ENCODE measurements at regions not wholly inside any gene's neighbourhood (a gene's known extent, or its start where the extent isn't known, plus 50 kb on each side); places are given as distances from the start of the nearest gene placed in this dataset.

DNA sequence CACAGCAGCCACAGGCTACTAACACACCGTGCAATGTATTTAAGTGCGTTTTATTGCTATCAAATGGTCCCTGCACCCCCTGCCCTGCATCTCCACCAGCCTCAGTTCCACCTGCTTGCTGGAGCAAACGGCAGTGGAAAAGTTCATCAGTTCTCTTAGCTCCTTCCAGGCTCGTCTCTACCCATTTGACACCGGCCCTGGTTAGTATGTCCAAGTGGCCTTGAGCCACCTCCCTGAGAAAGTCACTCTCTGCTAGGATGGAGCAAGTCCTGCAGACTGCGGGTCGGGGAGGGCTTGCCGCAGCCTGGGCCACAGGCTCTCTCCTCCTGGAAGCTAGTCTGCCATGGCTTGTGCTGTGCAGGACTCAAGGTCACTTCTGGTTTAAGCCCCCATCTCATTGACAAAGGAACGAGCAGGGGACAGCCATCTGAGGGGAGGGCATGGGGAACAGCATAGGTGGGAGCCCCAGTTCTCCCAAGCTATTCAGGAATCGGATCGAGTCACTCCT is 74.9 kb downstream of the RHOB start:
- DNase-seq (ENCODE audit: unreplicated experiment): no peak
- TF ChIP-seq, protein P1, sequence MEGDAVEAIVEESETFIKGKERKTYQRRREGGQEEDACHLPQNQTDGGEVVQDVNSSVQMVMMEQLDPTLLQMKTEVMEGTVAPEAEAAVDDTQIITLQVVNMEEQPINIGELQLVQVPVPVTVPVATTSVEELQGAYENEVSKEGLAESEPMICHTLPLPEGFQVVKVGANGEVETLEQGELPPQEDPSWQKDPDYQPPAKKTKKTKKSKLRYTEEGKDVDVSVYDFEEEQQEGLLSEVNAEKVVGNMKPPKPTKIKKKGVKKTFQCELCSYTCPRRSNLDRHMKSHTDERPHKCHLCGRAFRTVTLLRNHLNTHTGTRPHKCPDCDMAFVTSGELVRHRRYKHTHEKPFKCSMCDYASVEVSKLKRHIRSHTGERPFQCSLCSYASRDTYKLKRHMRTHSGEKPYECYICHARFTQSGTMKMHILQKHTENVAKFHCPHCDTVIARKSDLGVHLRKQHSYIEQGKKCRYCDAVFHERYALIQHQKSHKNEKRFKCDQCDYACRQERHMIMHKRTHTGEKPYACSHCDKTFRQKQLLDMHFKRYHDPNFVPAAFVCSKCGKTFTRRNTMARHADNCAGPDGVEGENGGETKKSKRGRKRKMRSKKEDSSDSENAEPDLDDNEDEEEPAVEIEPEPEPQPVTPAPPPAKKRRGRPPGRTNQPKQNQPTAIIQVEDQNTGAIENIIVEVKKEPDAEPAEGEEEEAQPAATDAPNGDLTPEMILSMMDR (IDR thresholded peaks at IDR 0.05; ENCODE audit: unreplicated experiment): no peak
- Mint-ChIP-seq H3K27me3 (ENCODE audit: insufficient read depth, unreplicated experiment) (no peaks in the 10 kb centered on the region), H3K9me3 (ENCODE audit: unreplicated experiment) (no peaks in the 10 kb centered on the region), H3K27ac (ENCODE audit: low read depth, unreplicated experiment) (no peak overlapping the region), H3K36me3 (ENCODE audit: insufficient read depth, unreplicated experiment) (no peaks in the 10 kb centered on the region), H3K4me1 (ENCODE audit: insufficient read depth, unreplicated experiment) (peaks cover 13% of the 10 kb centered on the region), H3K4me3 (ENCODE audit: unreplicated experiment) (no peak overlapping the region)
- CTCF ChIA-PET: no interaction called here
- intact Hi-C loops (cut with micrococcal nuclease): no loop called here
- POLR2A ChIA-PET: interaction anchor here (0.8 to 1.0 kb wide), 2 partner anchors 16 to 83 kb away, joined by 3 to 4 read pairs; no protein-coding TSS in a partner anchor
- BruUV-seq (replicated peaks): no TSS peak

DNA sequence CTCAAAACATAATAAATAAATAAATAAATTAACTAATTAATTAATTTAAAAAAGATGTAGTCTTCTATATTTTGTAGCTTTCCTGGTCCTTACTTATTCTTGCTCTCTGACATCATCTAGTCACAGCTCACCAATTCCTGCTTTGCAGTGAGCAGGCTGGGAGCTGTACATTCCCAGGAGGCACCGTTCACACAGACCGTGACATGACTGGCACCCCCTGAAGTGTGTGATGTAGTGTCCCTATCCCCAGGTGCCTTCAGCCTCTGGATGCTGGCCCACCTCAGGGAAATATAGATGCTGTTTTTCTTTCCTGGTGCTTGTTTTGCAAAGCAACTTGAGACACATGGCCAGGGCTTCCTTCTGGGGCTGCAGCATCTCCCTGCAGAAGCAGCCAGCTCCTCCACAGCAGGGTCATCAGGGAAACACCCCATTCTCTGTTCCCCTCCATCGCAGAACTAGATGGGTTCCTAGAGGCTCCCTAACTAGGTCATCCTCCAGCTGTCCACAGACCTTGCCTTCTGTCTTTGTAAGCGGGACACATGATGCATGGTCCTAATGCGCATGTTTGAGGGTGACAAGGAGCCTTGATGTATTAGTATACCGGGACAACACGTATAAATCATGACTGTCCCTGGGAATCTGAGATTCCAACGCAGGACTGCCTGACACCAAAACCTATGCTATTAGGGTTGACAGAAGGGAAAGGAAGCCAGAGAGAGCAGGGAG is 76.4 kb downstream of the RHOB start:
- TF ChIP-seq, protein P1 (IDR thresholded peaks at IDR 0.05; ENCODE audit: unreplicated experiment): no peak
- no peaks in the 10 kb centered on the region for H3K27me3 Mint-ChIP-seq (ENCODE audit: insufficient read depth, unreplicated experiment)
- ChIA-PET CTCF (interaction anchor here (0.6 to 2.2 kb wide), 2 partner anchors 87 to 117 kb away, joined by 3 to 5 read pairs; no protein-coding TSS in a partner anchor), POLR2A (interaction anchor here (0.8 kb wide), 1 partner anchor 13 kb away, joined by 3 read pairs; no protein-coding TSS in a partner anchor)
- intact Hi-C loops (cut with micrococcal nuclease): no loop called here
- H3K4me1 Mint-ChIP-seq (ENCODE audit: insufficient read depth, unreplicated experiment): peaks cover 13% of the 10 kb centered on the region
- H3K9me3 Mint-ChIP-seq (ENCODE audit: unreplicated experiment): no peaks in the 10 kb centered on the region
- H3K27ac Mint-ChIP-seq (ENCODE audit: low read depth, unreplicated experiment): no peak overlapping the region
- no TSS peak for BruUV-seq (replicated peaks)
- no peaks in the 10 kb centered on the region for H3K36me3 Mint-ChIP-seq (ENCODE audit: insufficient read depth, unreplicated experiment)
- no peak overlapping the region for H3K4me3 Mint-ChIP-seq (ENCODE audit: unreplicated experiment)
- no peak for DNase-seq (ENCODE audit: unreplicated experiment)

DNA sequence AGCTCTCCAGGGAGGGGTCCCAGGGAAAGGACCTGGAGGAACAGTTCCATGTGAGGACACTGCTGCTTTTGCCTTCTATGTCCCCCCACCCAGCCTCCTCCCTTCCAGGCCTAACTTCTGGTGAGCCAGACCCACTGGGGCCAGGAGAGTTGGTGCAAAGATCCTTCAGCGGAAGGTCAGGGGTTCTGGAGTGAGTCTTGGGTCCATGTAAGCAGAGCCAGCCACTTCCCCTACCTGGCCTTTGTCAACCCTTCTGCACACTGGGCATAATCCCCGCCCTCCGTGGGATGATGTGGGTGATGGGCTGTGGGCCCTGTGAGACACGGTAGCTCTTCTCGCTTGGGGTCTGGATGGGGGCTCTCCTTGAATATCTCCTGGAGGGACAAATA is 76.9 kb downstream of the RHOB start:
- Mint-ChIP-seq H3K9me3 (ENCODE audit: unreplicated experiment) (no peaks in the 10 kb centered on the region), H3K36me3 (ENCODE audit: insufficient read depth, unreplicated experiment) (no peaks in the 10 kb centered on the region), H3K4me1 (ENCODE audit: insufficient read depth, unreplicated experiment) (peaks cover 13% of the 10 kb centered on the region), H3K27ac (ENCODE audit: low read depth, unreplicated experiment) (no peak overlapping the region), H3K27me3 (ENCODE audit: insufficient read depth, unreplicated experiment) (no peaks in the 10 kb centered on the region), H3K4me3 (ENCODE audit: unreplicated experiment) (no peak overlapping the region)
- ChIA-PET POLR2A (no interaction called here), CTCF (interaction anchor here (0.6 to 2.2 kb wide), 4 partner anchors 45 to 116 kb away, joined by 3 to 5 read pairs (median 3); no protein-coding TSS in a partner anchor)
- no peak for DNase-seq (ENCODE audit: unreplicated experiment)
- BruUV-seq (replicated peaks): no TSS peak
- TF ChIP-seq, protein P1 (IDR thresholded peaks at IDR 0.05; ENCODE audit: unreplicated experiment): no peak
- intact Hi-C loops (cut with micrococcal nuclease): no loop called here

DNA sequence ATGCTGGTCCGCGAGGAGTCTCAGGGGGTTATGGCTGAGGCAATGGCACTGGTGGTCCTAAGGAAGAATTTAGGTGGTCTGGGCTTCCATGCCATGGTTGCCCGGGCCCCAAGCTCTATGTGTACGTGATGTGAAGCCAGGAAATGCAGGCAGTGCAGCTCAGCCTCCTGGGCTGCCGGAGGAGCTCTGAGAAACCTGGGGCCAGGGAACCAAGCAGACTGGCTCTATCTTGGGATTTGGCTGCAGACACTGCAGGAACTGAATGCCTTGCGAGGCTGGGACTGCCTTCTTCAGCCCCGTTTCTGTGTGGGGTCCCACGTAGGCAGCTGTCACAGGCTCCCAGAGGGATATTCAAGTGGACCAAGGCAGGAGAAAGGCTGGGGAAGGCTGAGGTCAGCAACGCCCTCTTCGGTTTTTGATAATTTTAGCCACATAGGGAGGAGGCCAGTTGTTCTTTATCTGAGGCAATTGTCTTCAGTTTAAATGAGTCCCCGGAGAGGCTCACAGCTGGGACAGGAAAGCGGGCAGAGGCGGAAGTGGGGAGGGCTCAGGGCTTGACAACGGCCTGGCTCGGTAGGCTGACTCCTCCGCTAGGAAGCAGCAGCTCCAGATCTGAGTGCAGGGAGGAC is 77.7 kb downstream of the RHOB start:
- H3K27ac Mint-ChIP-seq (ENCODE audit: low read depth, unreplicated experiment): no peak overlapping the region
- POLR2A ChIA-PET: interaction anchor here (0.7 kb wide), 1 partner anchor 17 kb away, joined by 3 read pairs; no protein-coding TSS in a partner anchor
- peaks cover 13% of the 10 kb centered on the region for H3K4me1 Mint-ChIP-seq (ENCODE audit: insufficient read depth, unreplicated experiment)
- no TSS peak for BruUV-seq (replicated peaks)
- H3K4me3 Mint-ChIP-seq (ENCODE audit: unreplicated experiment): no peak overlapping the region
- CTCF ChIA-PET: interaction anchor here (0.6 to 2.2 kb wide), 5 partner anchors 46 to 115 kb away, joined by 3 to 5 read pairs (median 4); no protein-coding TSS in a partner anchor
- TF ChIP-seq, protein P1 (IDR thresholded peaks at IDR 0.05; ENCODE audit: unreplicated experiment): no peak
- DNase-seq (ENCODE audit: unreplicated experiment): no peak
- H3K9me3 Mint-ChIP-seq (ENCODE audit: unreplicated experiment): no peaks in the 10 kb centered on the region
- intact Hi-C loops (cut with micrococcal nuclease): loop anchor here (1.0 kb wide), 1 partner anchor 72 kb away; no protein-coding TSS in a partner anchor
- no peaks in the 10 kb centered on the region for H3K36me3 Mint-ChIP-seq (ENCODE audit: insufficient read depth, unreplicated experiment)
- H3K27me3 Mint-ChIP-seq (ENCODE audit: insufficient read depth, unreplicated experiment): no peaks in the 10 kb centered on the region

All from MCF 10A (cell line).